ENCODE measurements at regions not wholly inside any gene's neighbourhood (a gene's known extent, or its start where the extent isn't known, plus 50 kb on each side); places are given as distances from the start of the nearest gene placed in this dataset.
"Not testable (repeated sequence)": the region's sequence is repeated elsewhere in the genome, so short reads cannot be mapped to it uniquely, and the experiment has no call there.

DNA sequence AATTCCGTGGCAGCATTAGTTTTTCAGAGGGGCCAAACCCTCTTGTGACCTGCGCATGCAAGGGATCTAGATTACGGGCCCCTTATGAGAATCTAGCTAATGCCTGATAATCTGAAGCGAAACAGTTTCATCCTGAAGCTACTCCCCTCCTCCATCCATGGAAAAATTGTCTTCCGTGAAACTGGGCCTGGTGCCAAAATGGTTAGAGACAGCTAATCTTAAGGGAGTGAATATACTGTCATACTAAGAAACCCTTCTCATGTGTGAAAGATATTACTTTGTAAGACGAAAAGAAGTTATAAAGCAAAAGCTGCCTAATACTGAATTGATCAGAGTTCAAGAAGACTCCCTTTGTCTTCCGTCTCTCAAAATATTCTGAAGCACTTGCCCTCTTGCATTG, 166.3 kb downstream of the DUSP10 start:
- no peak for TF ChIP-seq CTCF (IDR thresholded peaks at IDR 0.05)
- no peak for TF ChIP-seq POLR2A (IDR thresholded peaks at IDR 0.05)
- H3K27ac ChIP-seq = no peak overlapping the region

GRCh38 chr1:221576268-221576667, 165.6 kb downstream of the DUSP10 start:
- Histone ChIP-seq H3K36me3 (ENCODE audit: low read depth, missing control alignments) (no peaks in the 10 kb centered on the region), H3K4me3 (no peak overlapping the region), H3K4me1 (no peaks in the 10 kb centered on the region), H3K9me3 (no peaks in the 10 kb centered on the region), H3K27ac (no peak overlapping the region), H3K27me3 (no peaks in the 10 kb centered on the region)
- 64 to 87% methylated on average over 3 of the region's 3 CpGs for WGBS, 2 donors
- intact Hi-C loops (cut with DNase I; ENCODE audit: low total_unique reads) = no loop called here
- TF ChIP-seq POLR2A (IDR thresholded peaks at IDR 0.05) (no peak), CTCF (IDR thresholded peaks at IDR 0.05) (no peak)
- no peak for DNase-seq

More for the DNA sequence above, 166.3 kb downstream of the DUSP10 start:
- H3K4me3 ChIP-seq = no peak overlapping the region
- H3K27me3 ChIP-seq = no peaks in the 10 kb centered on the region
- no peaks in the 10 kb centered on the region for H3K36me3 ChIP-seq (ENCODE audit: low read depth, missing control alignments)
- DNase-seq = no peak
- 60 to 67% methylated on average over 7 of the region's 7 CpGs for WGBS, 2 donors
- intact Hi-C loops (cut with DNase I; ENCODE audit: low total_unique reads) = no loop called here
- H3K4me1 ChIP-seq = no peaks in the 10 kb centered on the region
- no peaks in the 10 kb centered on the region for H3K9me3 ChIP-seq

DNA sequence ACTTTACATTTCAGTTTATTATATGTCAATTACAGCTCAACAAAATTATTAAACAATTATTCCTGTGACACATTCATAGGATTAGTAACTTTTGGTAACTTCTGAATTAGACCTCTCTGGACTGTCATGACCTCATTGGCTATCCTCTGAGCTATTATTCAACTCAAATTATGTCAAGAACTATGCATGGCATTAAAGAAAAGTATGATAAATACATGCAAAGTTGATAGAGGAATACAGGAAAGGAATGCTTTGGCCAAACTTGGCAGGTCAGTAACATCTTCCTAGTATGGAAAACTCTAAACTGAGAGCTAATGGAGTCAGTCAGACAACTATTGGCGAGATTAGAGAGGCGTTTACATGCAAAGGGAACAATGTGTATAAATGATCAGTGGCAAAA, 158.4 kb downstream of the DUSP10 start:
- DNase-seq = no peak
- Histone ChIP-seq H3K9me3 (no peaks in the 10 kb centered on the region), H3K36me3 (ENCODE audit: low read depth, missing control alignments) (no peaks in the 10 kb centered on the region), H3K4me3 (no peak overlapping the region), H3K27me3 (no peaks in the 10 kb centered on the region), H3K4me1 (no peaks in the 10 kb centered on the region), H3K27ac (no peak overlapping the region)
- intact Hi-C loops (cut with DNase I; ENCODE audit: low total_unique reads) = no loop called here
- WGBS, 2 donors = 88 to 91% methylated on average over 2 of the region's 2 CpGs
- TF ChIP-seq CTCF (IDR thresholded peaks at IDR 0.05) = no peak
- TF ChIP-seq POLR2A (IDR thresholded peaks at IDR 0.05) = no peak

- DNase-seq; H3K9me3 ChIP-seq; H3K27me3 ChIP-seq; intact Hi-C loops (cut with DNase I; ENCODE audit: low total_unique reads); H3K36me3 ChIP-seq (ENCODE audit: low read depth, missing control alignments); H3K4me3 ChIP-seq; H3K27ac ChIP-seq; H3K4me1 ChIP-seq: not testable (repeated sequence)
- WGBS, 2 donors = 90 to 96% methylated on average over 1 of the region's 1 CpG
These were observed 154.9 kb downstream of the DUSP10 start for GRCh38 chr1:221587013-221587412.

GRCh38 chr1:221591250-221591649, 150.6 kb downstream of the DUSP10 start:
- H3K4me1 ChIP-seq; intact Hi-C loops (cut with DNase I; ENCODE audit: low total_unique reads); H3K27me3 ChIP-seq; H3K36me3 ChIP-seq (ENCODE audit: low read depth, missing control alignments); H3K4me3 ChIP-seq; DNase-seq; H3K9me3 ChIP-seq; H3K27ac ChIP-seq: not testable (repeated sequence)

- Histone ChIP-seq H3K27ac (no peak overlapping the region), H3K9me3 (no peaks in the 10 kb centered on the region), H3K4me3 (no peak overlapping the region), H3K4me1 (no peaks in the 10 kb centered on the region), H3K36me3 (ENCODE audit: low read depth, missing control alignments) (no peaks in the 10 kb centered on the region), H3K27me3 (no peaks in the 10 kb centered on the region)
- intact Hi-C loops (cut with DNase I; ENCODE audit: low total_unique reads) = no loop called here
- WGBS, 2 donors = 47 to 80% methylated on average over 2 of the region's 2 CpGs
- TF ChIP-seq POLR2A (IDR thresholded peaks at IDR 0.05) = no peak
- no peak for DNase-seq
These were observed 147.3 kb downstream of the DUSP10 start for GRCh38 chr1:221594576-221594975.

Data from testis (tissue), 2 donors.